IPS-NIHi11 (cell line): ENCODE measurements at regions not wholly inside any gene's neighbourhood (a gene's known extent, or its start where the extent isn't known, plus 50 kb on each side); places are given as distances from the start of the nearest gene placed in this dataset.
"Not testable (repeated sequence)": the region's sequence is repeated elsewhere in the genome, so short reads cannot be mapped to it uniquely, and the experiment has no call there.

Experiments
- DNase-seq: peaks from one replicate; pipeline ENCODE4 v3.0.0; 2012; ENCODE audit warnings: mixed read lengths, low spot score

DNA sequence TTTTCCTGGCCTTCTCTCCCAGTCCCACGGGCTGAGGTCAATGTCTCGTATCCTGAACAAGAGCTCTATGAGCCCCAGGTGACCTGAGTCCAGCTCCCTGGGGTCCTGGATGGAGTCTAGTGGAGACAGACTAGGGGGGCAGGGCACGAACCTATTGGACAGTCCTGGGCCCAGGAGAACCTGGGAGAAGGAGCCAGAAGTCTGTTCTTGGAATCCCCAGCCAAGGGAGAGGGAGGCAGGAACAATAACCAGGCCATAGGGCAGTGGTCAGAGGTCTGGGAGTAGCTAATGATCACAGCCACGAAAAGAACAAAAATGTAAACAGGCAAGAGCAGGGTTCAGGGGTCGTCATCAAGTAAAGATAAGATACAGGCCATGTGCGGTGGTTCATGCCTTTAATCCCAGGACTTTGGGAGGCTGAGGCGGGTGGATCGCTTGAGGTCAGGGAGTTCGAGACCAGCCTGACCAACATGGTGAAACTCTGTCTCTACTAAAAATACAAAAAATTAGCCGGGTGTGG lies 60.8 kb downstream of the COPRS start:
- no peak for DNase-seq

- not testable (repeated sequence) for DNase-seq
Measured at GRCh38 chr17:31795941-31796340, 63.1 kb downstream of the COPRS start.

- no peak for DNase-seq
Measured at GRCh38 chr17:31794111-31794510, 64.9 kb downstream of the COPRS start.

- not testable (repeated sequence) for DNase-seq
Measured at GRCh38 chr17:31793634-31794033, 65.4 kb downstream of the COPRS start.

DNA sequence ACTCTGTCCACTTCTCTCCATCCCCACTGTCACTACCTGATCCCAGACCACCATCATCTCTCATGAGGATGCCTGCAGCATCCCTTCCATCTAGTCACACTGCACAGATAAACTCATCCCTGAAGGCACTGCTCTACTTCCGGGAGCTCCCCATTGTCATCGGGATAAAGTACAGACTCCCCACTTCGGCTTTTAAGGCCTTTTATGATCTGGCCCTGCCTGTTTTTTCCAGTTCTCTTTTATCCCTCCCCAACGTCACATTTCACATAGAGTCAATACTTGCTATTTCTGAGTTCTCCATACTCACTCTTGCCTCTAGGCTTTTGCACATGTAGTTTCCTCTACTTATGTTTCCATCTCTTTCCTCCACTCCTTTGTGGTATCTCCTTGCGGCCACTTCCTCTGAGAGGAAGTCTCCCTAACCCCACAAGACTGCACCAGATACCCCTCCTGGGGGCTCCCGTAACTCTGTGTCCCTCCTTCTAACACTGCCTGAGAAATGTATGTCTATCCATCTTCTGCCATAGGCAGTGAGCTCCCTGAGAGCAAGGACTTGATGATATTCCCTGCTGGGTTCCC lies 66.9 kb downstream of the COPRS start:
- DNase-seq: no peak

DNA sequence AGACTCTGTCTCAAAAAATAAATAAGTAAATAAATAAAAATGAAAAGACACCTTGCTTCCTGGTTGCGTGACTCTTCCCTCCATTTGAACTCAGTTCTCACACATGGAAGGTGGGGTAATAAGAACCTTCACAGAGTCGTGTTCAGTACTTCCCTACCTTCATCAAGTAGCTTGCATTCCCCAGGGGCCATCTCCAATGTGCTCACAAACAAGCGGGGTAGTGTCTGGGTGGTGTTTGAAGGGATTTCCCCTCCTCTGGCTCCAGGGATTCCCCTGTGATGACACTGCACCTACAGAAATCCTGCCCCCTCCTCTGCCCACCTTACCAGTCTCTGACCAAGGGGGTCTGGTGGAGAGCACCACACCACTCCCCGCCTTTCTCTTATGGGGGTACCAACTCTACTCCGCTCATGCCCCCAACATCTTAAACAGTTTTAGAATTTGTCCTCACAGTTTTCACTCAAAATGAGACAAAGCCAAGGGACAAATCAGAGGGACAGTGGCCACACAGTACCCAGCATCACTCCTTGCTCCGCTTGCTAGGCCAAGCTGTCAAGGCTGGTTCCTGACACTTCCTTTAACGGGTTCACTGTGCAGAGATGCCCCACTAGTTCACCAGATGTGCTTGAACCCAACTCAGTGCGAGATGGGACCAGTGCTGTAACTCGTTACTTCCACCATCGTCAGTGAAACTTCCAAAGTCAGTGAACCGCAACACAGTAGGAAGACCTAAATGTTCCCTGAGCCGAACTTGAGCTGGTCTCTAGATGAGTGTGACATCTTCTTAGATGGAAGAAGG lies 69.1 kb downstream of the COPRS start:
- DNase-seq: no peak

GRCh38 chr17:31788956-31789355 lies 70.1 kb downstream of the COPRS start:
- DNase-seq: no peak

DNA sequence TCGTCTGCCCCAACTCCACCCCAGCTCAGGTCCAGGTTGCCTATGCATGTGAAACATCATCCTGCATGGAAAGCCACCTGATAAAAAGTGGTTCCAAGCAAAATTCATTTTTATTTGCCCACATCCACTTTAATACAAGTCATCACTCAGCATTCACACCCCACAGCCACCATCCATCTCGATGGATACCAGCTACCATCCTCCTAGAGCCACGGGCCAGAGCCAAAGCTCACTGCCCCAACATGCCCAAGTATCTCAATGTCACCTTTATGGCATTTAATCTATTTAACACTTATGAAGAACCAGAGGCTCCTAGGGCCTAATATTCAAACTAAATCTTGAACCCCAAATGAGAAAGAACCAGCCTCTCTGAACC lies 70.5 kb downstream of the COPRS start:
- no peak for DNase-seq

DNA sequence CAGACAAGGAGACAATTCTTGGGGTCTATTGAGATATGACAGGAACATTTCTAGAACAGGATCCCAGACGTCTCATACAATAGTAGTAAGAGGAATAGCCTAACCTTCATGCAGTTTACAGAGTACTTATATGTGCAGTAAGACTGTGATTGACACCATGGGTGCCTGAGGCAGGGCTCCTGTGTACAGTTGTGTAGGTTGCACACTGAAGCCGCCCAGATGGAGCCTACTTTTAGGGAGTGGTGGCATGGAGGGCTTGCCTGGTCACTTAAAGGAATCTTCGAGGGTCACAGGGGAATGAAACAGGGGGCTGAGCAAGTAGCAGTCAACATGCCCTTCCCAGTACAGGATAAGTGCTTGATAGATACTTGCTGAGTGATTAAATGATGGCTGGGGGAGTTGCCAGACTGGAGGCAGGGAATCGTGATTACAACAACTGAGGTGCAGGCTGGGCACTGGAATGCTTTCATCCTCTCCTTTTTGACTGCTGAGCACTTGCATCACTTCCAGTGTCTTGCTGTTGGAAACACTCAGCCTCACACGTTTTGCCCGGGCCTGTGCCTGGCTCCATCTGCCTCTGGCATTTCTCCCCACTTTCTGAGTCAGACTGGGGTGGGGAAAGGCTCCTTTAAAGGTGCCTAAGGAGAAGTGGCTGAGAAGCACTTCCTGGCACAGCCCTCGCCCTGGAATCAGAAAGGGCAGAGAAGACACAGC lies 71.0 kb downstream of the COPRS start:
- no peak for DNase-seq

DNA sequence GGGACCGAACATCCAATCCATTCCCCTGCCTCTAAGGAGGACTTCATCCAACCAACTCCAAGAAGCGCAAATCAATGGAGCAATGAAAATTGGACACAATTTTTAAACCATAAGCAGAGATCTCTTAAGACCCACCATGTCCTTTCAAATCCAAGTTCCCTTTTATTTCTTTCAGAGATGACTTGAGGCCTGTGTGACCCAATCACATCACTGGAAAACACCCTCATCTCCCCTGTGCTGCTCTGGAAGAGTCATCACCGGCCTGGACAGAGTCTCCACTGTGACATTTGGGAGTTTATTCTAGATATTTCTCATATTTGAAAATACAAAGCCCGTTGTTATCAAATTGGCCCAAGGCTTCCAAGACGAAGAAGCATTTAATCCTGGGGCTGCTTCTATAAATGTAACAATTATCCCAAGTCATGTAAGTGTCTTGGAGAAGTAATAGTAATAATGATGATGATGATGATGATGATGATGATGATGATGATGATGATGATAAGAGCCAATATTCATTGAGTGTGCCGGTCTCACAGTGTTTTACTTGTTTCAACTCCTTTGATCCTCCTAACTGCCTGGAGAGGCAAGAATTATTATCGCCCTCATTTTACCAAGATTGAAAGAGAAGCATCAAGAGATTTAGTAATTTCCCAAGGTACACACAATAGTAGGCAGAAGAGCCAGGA lies 72.1 kb downstream of the COPRS start:
- DNase-seq: no peak

DNA sequence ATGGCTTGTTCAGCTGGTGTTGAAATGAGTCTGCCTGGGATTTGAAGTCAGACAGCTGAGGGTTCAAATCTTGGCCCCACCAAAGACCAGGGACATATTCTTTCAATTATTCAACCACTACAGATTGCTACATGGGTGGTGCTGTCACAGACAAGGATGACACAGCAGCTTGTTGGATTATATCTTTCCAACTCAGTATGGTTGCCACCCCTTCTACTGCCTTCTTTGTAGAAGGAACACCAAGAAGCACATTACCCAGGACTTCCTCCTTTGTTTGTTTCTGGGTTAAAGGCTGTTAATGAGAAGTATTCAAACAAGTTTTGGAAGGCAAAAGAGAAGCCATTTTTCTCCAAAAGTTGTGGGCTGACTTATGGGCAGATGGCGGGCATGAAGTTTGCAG lies 78.6 kb downstream of the COPRS start:
- DNase-seq: no peak

DNA sequence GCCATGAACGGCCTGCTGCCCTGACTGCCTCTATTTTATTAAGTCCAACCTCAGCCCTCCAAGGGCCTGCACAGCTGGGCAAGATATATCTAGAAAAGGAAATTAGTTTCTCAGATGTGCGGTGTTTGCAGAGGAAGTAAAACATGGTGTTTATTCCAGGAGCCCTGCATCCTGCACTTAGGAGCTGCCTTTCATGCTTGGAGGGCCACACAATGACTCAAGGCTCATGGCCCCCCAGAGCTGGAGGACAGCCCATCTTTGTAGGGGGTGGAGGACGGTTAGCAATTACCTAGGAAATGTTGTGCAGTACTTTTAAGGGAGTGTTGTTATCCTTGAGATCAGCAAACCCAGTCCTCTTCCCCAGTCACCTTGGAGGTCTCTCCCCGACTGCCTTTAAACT lies 80.5 kb downstream of the COPRS start:
- no peak for DNase-seq

- not testable (repeated sequence) for DNase-seq
Measured at GRCh38 chr17:31771328-31771727, 87.7 kb downstream of the COPRS start.

DNA sequence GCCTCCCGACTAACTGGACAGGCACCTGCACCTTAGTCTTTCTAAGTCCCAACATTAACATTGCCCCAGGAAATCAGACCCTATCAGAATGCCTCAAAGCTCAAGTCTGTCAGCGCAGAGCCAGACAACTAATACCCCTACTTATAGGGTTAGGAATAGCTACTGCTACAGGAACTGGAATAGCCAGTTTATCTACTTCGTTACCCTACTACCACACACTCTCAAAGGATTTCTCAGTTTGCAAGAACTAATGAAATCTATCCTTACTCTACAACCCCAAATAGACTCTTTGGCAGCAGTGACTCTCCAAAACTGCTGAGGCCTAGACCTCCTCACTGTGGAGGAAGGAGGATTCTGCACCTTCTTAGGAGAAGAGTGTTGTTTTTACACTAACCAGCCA lies 88.5 kb downstream of the COPRS start:
- not testable (repeated sequence) for DNase-seq

DNA sequence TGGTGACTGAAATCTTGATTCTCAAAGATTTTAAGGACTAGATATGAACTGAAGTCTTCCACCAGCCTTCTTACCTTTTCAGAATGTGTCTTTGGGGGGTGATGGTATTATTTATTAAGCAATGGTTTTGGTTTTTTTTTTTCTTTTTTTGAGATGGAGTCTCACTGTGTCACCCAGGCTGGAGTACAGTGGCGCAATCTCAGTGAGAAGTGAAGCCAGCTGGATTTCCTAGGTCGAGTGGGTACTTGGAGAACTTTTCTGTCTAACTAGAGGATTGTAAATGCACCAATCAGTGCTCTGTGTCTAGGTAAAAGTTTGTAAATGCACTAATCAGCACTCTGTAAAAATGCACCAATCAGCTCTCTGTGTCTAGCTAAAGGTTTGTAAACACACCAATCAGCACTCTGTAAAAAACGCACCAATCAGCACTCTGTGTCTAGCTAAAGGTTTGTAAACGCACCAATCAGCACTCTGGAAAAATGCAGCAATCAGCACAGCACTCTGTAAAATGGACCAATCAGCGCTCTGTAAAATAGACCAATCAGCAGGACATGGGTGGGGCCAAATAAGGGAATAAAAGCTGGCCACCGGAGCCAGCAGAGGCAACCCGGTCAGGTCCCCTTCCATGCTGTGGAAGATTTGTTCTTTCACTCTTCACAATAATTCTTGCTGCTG lies 97.1 kb downstream of the COPRS start:
- not testable (repeated sequence) for DNase-seq

GRCh38 chr17:31758646-31759045 lies 100.4 kb downstream of the COPRS start:
- no peak for DNase-seq

DNA sequence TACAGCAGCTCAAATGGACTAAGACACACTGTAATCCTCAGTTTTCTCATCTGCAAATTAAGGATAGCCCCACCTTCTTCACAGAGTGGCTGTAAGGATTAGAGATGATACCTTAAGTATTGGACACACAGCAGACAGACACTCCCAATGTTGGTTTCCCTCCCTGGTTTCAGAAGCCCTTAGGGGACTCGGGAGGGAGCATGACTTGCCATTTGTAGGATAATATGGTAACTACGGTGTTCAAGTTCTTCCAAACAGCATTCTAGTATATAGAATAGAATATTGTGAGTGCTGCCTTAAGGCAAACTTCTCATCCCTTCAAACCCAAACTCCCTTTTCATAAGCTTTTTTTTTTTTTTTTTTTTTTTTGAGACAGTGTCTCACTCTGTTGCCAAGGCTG lies 101.9 kb downstream of the COPRS start:
- DNase-seq: no peak

DNA sequence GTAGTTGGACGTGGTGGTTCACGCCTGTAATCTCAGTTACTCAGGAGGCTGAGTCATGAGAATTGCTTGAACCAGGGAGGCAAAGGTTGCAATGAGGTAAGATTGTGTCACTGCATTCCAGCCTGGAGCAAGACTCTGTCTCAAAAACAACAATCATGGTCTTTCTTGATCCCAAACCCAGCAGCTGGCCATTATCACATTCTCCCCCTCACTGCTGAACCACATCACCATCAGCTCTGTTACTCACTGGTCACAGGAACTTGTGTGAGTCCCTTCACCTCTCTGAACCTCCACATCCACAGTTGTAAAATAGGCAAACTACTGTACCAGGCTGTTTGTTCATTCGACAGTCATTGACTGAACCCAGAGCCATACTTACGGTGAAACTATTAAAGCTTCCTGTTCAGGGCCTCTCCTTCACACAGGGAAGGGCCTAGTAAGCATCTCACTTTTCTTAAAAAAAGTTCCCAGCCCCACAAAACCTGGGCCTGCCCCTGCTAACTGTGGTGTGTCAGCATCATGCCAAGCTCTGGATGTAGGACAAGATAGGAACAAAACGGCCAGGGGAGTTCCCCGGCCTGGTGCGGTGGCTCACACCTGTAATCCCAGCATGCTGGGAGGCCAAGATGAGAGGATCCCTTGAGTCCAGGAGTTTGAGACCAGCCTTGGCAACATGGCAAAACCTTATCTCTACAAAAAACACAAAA lies 104.7 kb downstream of the COPRS start:
- no peak for DNase-seq

- no peak for DNase-seq
Measured at GRCh38 chr17:31753011-31753410, 106.0 kb downstream of the COPRS start.

- no peak for DNase-seq
Measured at GRCh38 chr17:31752584-31752983, 106.5 kb downstream of the COPRS start.

DNA sequence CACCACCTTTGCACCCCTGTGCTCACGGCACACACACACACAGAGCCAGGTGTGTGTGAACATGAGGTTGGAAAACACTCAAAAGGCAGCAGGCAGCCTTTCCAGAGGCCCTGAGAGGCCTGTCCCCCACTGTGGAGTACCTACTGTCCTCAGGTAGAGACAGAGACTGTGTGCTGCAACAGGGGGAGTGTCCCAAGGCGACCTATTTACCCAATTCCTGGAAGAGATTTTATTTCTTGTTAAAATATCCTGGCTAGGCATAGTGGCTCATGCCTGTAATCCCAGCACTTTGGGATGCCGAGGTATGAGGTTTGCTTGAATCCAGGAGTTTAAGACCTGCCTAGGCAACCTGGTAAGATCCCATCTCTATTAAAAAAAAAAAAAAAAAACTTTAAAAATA lies 108.5 kb downstream of the COPRS start:
- DNase-seq: no peak
